HG02885 (cell line): ENCODE measurements at regions not wholly inside any gene's neighbourhood (a gene's known extent, or its start where the extent isn't known, plus 50 kb on each side); places are given as distances from the start of the nearest gene placed in this dataset.
"Not testable (repeated sequence)": the region's sequence is repeated elsewhere in the genome, so short reads cannot be mapped to it uniquely, and the experiment has no call there.

Experiments used
- ATAC-seq: cut with Tn5 transposase; IDR thresholded peaks from one replicate; pipeline ENCODE4 v1.9.1; 2021; ENCODE audit warnings: mild to moderate bottlenecking; ENCODE audit not compliant: unreplicated experiment, poor library complexity

DNA sequence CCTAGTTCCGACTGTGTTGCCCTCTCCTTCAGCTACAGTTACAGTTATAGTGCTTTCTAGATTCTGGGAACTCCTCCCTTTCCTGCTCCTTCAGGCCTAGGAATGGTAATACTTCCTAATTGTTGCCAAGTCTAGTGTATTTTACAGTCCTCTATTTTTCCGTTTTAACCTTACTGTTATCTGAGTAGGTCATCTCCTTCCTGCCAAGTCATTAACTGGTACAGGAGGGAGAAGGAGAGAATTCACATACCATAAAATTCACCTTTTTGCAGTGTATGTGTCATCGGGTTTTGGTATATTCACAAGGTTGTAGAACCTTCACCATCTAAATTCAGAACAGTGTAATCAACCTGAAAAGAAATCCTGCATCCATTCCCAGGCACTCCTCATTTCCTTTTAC is 335.4 kb upstream of the MEF2C start:
- ATAC-seq = no peak

DNA sequence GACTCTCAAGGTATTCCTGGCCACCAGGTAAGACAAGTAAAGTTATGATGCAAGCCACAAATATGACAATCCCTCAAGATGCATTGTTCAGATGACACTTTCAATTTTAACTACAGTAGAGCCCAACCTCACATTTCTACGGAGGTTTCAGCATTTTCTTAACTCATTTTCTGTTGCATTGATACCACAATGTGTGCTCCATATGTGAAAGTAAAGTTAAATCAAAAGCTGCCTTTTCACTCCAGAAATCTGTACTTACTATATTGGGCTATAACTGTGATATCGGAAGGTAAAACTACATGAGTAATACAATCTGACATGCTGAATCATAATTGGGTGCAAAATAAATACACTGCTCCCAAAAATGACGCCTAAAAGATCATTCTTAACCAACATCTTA is 333.6 kb upstream of the MEF2C start:
- no peak for ATAC-seq

- ATAC-seq = no peak
These were observed 330.6 kb upstream of the MEF2C start for GRCh38 chr5:89213573-89213972.

GRCh38 chr5:89211836-89212235 is 328.9 kb upstream of the MEF2C start:
- no peak for ATAC-seq

DNA sequence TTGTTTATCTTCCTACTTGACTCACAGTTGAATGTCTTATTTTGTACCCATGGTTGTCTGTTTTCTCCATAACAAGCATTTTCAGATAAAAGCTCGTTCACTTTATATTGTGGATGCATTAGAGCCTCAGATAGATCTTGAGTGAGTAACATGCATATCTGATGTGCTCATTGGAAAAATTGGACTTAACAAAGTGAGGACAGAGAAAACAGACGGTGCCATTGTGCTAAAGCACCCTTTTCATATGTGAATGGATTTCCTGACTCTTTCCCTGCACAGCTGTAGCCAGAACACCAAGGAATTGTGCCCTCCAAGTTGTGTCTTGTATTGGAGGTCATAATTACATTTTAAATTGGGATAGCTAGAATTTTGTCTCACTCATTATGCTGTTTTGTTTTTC is 325.8 kb upstream of the MEF2C start:
- ATAC-seq = no peak

DNA sequence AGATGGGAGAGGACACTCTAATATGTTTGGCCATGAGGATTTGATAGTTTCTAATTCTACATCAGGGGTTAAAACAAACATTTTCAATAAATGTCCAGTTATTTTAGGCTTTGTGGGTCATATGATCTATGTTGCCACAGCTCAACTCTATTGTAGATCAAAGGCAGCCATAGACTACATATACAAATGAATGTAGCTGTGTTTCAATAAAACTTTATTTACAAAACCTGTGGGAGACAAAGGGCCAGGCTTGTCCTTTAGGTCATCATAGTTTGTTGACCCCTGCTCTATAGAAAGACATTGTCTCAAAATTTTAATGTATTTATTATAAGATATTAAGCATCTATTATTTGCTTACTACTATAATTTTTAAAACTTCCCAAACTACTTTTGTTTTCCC is 325.4 kb upstream of the MEF2C start:
- no peak for ATAC-seq

DNA sequence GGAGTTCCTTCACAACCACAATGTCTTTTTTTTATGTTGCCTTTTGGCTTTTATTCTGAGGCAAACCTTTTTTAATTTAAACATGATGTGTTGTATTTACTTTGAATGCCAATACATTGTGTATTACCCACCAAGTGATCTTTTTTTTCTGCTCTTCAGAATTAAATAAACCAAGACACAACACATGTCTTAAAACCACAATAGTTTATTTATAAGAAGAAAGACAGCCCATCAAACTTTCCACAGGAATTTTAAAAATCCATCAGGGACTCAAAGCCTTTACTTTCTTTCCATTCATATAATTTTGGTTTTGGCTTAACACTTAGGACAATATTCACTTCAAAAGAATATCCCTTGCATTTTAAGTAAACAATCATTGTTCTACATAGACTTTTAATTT is 321.8 kb upstream of the MEF2C start:
- no peak for ATAC-seq

DNA sequence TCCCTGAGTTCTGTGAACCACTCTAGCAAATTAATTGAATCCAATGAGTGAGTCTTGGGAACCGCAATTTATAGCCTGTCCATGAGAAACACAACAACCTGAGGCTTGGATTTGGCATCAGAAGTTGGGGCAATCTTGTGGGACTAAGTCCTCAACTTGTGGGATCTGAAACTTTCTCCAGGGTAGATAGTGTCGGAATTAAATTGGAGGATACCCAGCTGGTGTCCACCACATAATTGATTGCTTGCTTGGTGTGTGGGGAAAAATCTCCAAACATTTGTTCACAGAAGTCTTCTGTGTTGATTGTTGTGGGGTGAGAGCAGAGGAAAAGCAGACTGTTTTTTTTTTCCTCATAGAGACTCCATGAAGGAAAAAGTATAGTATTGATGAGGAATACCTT is 320.6 kb upstream of the MEF2C start:
- no peak for ATAC-seq

- ATAC-seq = no peak
These were observed 317.9 kb upstream of the MEF2C start for GRCh38 chr5:89200899-89201298.

DNA sequence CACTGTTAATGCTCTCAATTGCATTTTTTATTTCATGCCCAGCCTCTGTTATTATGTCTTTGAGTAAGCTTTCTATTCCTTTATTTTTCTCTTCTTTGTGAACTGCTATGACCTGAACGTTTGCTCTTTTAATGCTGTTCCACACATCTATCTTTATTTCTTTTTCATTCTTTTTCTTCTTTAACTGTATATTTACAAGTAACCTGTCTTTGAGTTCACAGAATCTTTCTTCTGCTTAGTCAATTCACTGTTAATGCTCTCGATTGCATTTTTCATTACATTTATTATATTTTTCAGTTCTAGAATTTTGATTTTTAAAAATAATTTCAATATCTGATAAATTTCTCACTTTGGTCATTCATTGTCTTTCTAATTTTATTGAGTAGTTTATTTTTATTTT is 316.3 kb upstream of the MEF2C start:
- no peak for ATAC-seq

DNA sequence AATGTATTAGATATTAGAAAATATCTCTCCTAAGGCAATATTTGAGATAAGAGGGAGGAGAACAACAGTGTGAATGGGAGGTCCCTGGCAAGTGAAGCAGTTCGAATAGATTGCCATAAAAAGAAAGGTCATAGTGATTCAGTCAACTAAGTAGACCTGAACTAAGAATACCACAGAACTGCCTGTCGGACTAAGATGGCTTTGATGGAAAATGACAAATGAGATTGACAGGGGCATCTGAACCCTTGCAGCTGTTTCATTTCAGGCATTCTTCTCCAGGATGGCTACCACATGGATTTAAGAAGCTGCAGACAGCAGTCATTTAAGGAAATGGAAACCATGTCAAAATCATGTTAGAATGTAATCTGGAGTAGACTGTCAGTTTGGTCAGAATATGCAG is 308.4 kb upstream of the MEF2C start:
- no peak for ATAC-seq

- ATAC-seq = no peak
These were observed 307.7 kb upstream of the MEF2C start for GRCh38 chr5:89190515-89191265.

GRCh38 chr5:89187883-89188465 is 305.0 kb upstream of the MEF2C start:
- no peak for ATAC-seq

- ATAC-seq = no peak
These were observed 304.3 kb upstream of the MEF2C start for GRCh38 chr5:89187268-89187667.

DNA sequence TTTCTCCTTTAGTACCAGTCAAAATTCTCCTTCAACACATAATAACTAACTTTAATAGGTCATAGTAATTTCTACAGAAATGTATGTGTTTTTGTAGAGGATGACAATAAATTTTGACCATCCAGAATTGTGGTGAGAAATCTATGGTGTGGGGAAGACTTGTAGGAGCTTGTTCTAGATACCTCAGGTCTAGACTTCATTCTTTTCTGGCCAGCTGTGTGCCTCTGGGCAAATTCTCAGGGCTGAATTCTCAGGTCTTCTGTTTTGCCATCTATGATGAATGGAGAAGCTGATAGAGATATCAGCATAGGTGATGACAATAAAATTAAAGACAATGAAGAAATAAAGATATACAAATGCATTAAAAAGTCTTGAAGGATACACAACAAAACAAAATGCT is 298.6 kb upstream of the MEF2C start:
- ATAC-seq = no peak

DNA sequence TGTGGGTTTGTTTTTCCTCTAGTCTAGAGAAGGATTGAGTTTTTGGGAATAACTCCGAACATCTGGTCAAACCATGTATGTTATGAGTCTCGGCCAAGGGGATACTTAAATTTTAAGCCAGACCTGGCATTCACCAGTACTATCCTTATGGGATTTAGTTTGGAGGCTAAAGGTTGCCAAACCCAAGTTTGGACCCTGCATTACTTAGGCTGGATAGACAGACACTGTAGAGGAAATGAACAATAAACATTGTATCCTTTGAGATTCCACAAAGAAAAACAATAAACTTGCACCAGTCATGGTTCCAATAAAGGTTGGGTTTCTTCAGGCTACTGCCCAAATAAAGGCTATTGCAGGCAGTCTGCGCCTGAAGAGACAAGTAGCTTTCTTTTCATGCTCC is 296.7 kb upstream of the MEF2C start:
- no peak for ATAC-seq

- ATAC-seq = no peak
These were observed 295.6 kb upstream of the MEF2C start for GRCh38 chr5:89178541-89178940.

GRCh38 chr5:89173528-89173927 is 290.5 kb upstream of the MEF2C start:
- no peak for ATAC-seq

GRCh38 chr5:89168766-89169165 is 285.8 kb upstream of the MEF2C start:
- peak; percentile 68 for ATAC-seq

DNA sequence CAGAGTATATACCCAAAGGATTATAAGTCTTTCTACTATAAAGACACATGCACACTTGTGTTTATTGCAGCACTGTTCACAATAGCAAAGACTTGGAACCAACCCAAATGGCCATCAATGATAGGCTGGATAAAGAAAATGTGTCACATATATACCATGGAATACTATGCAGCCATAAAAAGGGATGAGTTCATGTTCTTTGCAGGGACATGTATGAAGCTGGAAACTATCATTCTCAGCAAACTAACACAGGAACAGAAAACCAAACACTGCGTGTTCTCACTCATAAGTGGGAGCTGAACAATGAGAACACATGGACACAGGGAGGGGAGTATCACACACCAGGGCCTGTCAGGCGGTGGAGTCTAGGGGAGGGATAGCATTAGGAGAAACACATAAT is 281.7 kb upstream of the MEF2C start:
- ATAC-seq = not testable (repeated sequence)

- ATAC-seq = no peak
These were observed 273.2 kb upstream of the MEF2C start for GRCh38 chr5:89156226-89156625.

GRCh38 chr5:89147031-89147430 is 264.0 kb upstream of the MEF2C start:
- no peak for ATAC-seq
